Cardiac muscle cell (in vitro differentiated cells and primary cell): ENCODE measurements at regions not wholly inside any gene's neighbourhood (a gene's known extent, or its start where the extent isn't known, plus 50 kb on each side); places are given as distances from the start of the nearest gene placed in this dataset.
"Not testable (repeated sequence)": the region's sequence is repeated elsewhere in the genome, so short reads cannot be mapped to it uniquely, and the experiment has no call there.

Experiments
- DNase-seq, 2 donors: peaks; one replicate each; pipeline versions ENCODE4 v3.0.0 to v3.0.0-alpha.2; 2010 to 2017; ENCODE audit warnings: low read depth in 1 of 2, low spot score in 1 of 2
- H3K27ac ChIP-seq: fragments of 200-600 bp; sonication (generic); 2 replicates; pipeline ENCODE4 v1.5.1; 2016
- H3K27me3 ChIP-seq: fragments of 200-600 bp; sonication (generic); 2 replicates; pipeline ENCODE4 v1.6.0; 2016; ENCODE audit warnings: control low read depth
- H3K36me3 ChIP-seq: fragments of 200-600 bp; sonication (generic); 2 replicates; pipeline ENCODE4 v1.5.1; 2016; ENCODE audit warnings: control low read depth
- H3K4me1 ChIP-seq: fragments of 200-600 bp; sonication (generic); 2 replicates; pipeline ENCODE4 v1.8.1; 2017; ENCODE audit warnings: low read depth, mild to moderate bottlenecking, mixed run types
- H3K4me3 ChIP-seq: fragments of 200-600 bp; sonication (generic); 2 replicates; pipeline ENCODE4 v1.5.1; 2016; ENCODE audit warnings: mild to moderate bottlenecking
- H3K9me3 ChIP-seq: fragments of 200-600 bp; sonication (generic); 2 replicates; pipeline ENCODE4 v1.5.1; 2017; ENCODE audit warnings: low read depth, mild to moderate bottlenecking, control low read depth
- TF ChIP-seq, protein P1 (sequence below): IDR thresholded peaks from 2 replicates; pipeline ENCODE4 v1.5.1; 2012; ENCODE audit warnings: low read depth, mild to moderate bottlenecking, low read length

DNA sequence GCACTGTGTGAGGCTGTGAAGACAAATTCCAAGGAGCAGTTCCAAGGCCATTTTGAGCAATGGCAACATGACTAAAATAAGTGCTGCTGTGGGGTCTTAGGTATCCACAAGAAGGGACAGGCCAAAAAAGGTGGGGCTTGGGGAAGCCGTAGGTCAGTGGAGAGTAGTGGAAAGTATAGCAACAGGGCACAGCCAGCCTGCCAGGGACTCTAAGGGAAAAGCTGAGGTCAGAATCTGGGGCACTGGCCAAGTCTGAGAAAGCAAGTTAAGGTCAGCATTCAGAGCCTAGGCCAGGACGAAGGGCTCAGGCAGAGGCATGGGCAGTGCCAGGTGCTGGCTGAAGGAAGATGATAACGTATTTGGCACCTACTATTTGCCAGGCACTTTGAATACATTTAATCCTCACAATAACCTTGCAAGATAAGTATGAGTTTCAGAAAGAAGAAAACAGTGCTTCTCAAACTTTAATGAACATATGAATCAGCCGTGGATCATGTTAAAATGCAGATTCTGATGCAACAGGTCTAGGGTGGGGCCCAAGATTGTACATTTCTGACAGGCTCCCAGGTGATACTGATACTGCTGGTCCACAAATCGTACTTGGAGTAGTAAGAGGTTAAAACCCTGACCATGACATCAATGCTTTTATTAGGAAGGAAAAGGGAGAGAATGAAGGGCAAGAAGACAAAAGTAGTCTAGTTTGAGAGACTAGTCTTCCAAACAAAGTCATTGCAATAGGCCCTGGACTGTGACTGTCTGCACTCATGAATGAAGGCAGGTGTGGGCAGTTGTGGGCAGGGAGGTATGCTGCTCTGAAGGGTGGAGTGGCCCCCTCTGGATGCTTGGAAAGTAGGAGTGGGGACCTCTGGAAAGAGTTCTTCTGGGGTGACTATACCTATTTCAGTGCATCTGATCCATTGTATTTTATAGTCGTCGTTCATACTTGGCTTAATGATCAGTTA is 106.3 kb upstream of the ANKRD28 start:
- Histone ChIP-seq H3K4me3 (no peak overlapping the region), H3K36me3 (no peaks in the 10 kb centered on the region), H3K27ac (no peak overlapping the region), H3K27me3 (no peaks in the 10 kb centered on the region), H3K9me3 (no peaks in the 10 kb centered on the region), H3K4me1 (no peaks in the 10 kb centered on the region)
- TF ChIP-seq, protein P1, sequence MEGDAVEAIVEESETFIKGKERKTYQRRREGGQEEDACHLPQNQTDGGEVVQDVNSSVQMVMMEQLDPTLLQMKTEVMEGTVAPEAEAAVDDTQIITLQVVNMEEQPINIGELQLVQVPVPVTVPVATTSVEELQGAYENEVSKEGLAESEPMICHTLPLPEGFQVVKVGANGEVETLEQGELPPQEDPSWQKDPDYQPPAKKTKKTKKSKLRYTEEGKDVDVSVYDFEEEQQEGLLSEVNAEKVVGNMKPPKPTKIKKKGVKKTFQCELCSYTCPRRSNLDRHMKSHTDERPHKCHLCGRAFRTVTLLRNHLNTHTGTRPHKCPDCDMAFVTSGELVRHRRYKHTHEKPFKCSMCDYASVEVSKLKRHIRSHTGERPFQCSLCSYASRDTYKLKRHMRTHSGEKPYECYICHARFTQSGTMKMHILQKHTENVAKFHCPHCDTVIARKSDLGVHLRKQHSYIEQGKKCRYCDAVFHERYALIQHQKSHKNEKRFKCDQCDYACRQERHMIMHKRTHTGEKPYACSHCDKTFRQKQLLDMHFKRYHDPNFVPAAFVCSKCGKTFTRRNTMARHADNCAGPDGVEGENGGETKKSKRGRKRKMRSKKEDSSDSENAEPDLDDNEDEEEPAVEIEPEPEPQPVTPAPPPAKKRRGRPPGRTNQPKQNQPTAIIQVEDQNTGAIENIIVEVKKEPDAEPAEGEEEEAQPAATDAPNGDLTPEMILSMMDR: no peak
- no peak for DNase-seq

DNA sequence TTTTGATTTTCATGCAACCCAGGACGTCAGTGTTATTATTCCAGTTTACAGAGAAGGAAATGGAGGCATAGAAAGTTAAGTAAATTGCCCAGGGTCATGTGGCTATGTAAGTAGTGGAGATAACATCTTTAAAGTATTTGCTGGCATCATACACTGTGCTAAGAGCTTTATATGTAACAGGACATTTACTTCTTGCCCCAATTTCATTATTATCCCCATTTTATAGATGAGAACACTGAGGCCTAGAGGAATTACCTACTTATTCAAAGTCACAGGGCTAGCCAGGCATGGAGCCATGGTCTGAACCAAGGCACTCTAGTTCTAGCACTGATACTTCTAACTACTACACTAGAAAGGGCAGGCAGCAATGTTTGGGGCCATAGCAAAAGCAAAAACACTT is 107.3 kb upstream of the ANKRD28 start:
- TF ChIP-seq, protein P1: no peak

DNA sequence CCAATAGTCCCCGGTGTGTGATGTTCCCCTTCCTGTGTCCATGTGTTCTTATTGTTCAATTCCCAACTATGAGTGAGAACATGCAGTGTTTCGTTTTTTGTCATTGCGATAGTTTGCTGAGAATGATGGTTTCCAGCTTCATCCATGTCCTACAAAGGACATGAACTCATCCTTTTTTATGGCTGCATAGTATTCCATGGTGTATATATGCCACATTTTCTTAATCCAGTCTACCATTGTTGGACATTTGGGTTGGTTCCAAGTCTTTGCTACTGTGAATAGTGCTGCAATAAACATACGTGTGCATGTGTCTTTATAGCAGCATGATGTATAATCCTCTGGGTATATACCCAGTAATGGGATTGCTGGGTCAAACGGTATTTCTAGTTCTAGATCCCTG is 109.6 kb upstream of the ANKRD28 start:
- not testable (repeated sequence) for H3K4me1 ChIP-seq, H3K27me3 ChIP-seq, H3K9me3 ChIP-seq, H3K36me3 ChIP-seq, DNase-seq, H3K4me3 ChIP-seq, H3K27ac ChIP-seq

More for the DNA sequence above, 107.3 kb upstream of the ANKRD28 start:
- Histone ChIP-seq H3K36me3 (no peaks in the 10 kb centered on the region), H3K4me1 (no peaks in the 10 kb centered on the region), H3K9me3 (no peaks in the 10 kb centered on the region), H3K4me3 (no peak overlapping the region), H3K27me3 (no peaks in the 10 kb centered on the region), H3K27ac (no peak overlapping the region)
- no peak for DNase-seq

DNA sequence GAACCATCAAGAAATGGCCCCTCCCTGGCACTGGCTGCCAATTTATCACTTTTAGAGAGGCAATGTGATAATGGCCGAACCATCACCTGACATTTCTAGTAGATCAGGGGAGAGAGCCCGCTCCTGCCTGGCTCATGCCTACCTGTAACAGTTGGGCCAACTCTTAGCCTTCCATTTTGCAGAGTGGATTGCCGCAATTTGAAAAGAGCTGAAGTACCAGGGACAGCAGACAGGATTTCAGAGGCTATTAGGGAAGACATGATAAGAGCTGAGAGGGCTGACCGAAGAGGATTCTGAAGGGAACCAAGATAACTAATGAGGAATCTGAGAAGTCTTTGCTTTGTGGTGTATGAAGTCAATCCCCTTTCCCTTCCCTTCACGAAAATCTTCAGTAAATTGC is 121.2 kb upstream of the ANKRD28 start:
- DNase-seq: no peak
- Histone ChIP-seq H3K4me3 (no peak overlapping the region), H3K36me3 (no peaks in the 10 kb centered on the region), H3K27me3 (no peaks in the 10 kb centered on the region), H3K4me1 (no peaks in the 10 kb centered on the region), H3K9me3 (no peaks in the 10 kb centered on the region), H3K27ac (no peak overlapping the region)
- TF ChIP-seq, protein P1: no peak

DNA sequence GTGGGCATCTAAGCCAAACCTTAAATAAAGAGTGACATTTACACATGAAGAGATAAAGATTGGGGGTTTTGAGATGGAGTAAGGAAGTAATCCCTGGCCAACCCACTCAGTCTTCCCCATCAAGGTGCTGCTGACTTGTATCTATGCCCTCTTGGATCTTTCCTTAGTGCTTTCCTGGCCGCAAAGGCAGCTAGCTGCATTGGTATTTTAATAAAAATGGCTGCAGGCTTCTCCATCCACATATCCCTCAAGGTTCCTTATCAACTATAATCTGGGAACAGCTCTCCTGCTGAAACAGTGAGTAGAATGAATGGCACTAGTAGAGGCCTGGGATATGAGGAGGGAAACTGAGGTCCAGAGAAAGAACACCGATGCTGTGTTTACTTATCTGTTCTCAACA is 122.2 kb upstream of the ANKRD28 start:
- no peaks in the 10 kb centered on the region for H3K9me3 ChIP-seq
- TF ChIP-seq, protein P1: no peak
- no peaks in the 10 kb centered on the region for H3K36me3 ChIP-seq
- DNase-seq: no peak
- no peak overlapping the region for H3K4me3 ChIP-seq
- no peaks in the 10 kb centered on the region for H3K4me1 ChIP-seq
- H3K27ac ChIP-seq: no peak overlapping the region
- no peaks in the 10 kb centered on the region for H3K27me3 ChIP-seq

DNA sequence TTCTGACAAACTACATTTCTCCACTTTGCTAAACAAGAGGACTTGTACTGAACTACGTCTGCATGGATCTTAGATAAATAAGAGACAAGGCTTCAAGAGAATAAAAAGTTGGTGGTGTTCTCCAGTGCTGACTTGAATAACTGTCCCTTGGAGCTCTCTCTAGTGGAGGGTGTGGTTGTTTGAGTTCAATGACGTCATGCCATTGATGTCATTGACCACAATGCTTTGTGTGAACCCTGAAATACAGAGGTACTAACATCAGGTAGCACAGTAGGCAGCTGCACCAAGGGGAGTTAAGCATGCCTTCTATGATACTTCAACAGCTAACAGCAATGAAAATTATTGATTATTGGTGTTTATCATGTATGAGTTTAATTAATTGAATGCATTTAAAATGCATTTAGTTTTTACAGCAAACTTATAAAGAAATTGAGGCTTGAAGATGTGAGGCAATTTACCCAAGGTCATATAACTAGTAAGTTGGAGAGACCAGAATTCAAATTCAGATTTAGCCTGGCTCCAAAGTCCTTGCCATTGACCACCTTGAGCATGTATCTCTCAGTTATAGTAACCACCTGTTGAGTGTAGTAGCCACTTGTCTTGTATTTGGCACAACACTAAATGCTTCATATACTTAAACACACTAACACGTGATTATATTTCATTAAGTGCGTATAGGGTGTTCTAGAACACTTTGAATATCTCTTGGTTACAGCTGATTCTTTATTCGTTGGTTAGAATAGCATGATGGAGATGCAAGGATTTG is 126.0 kb upstream of the ANKRD28 start:
- no peaks in the 10 kb centered on the region for H3K27me3 ChIP-seq
- no peak overlapping the region for H3K27ac ChIP-seq
- no peaks in the 10 kb centered on the region for H3K4me1 ChIP-seq
- no peak for DNase-seq
- TF ChIP-seq, protein P1: no peak
- H3K9me3 ChIP-seq: no peaks in the 10 kb centered on the region
- no peaks in the 10 kb centered on the region for H3K36me3 ChIP-seq
- no peak overlapping the region for H3K4me3 ChIP-seq
